Hematopoietic multipotent progenitor cell treated with erythropoietin and hydrocortisone succinate and interleukin-3 and kit ligand, for 8 days (in vitro differentiated cells): ENCODE measurements at regions not wholly inside any gene's neighbourhood (a gene's known extent, or its start where the extent isn't known, plus 50 kb on each side); places are given as distances from the start of the nearest gene placed in this dataset.
"Not testable (repeated sequence)": the region's sequence is repeated elsewhere in the genome, so short reads cannot be mapped to it uniquely, and the experiment has no call there.

ENCODE experiments used
- DNase-seq: peaks from one replicate; pipeline ENCODE4 v3.0.0-alpha.2; 2015

DNA sequence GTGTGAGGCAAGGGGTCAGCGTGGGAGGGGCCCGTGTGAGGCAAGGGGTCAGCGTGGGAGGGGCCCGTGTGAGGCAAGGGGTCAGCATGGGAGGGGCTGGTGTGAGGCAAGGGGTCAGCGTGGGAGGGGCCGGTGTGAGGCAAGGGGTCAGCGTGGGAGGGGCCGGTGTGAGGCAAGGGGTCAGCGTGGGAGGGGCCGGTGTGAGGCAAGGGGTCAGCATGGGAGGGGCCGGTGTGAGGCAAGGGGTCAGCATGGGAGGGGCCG lies 119.2 kb downstream of the SEPTIN14 start:
- DNase-seq: not testable (repeated sequence)

DNA sequence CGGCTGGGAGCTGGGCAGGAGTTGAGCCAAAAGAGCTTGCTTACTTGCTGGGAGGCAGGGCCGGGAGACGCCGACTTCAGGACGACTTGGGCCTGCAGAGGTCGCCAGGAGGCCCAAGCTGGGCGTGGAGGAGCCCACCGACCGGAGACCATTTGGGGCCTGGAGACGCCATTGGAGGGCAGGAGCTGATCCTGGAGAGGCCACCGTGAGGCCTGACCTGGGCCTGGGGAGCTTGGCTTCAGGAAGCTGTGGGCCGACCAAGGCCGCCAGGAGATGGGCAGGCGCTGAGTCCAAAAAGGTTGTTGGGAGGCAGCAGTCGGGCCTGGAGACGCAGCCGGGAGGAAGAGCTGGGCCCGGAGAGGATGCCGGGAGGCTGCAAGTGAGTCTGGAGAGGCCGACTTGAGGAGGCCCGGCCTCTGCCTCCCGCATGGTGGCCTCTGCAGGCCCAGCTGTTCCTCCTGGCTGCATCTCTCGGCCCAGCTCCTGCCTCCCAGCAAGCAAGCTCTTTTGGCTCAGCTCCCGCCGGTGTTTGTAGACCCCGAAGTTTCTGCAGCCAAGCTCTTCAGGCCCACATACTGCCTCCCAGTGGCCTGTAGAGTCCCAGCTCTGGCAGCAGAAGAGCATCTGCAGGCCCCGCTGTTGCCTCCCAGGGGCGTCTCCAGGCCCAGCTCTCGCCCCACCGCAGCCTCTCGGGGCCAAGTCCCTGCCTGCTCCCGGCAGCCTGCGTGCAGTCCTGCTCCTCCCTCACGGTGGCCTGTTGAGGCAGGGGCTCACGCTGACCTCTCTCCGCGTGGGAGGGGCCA lies 119.7 kb downstream of the SEPTIN14 start:
- DNase-seq: not testable (repeated sequence)

- DNase-seq: not testable (repeated sequence)
These were observed 120.6 kb downstream of the SEPTIN14 start for GRCh38 chr7:55741721-55742631.

DNA sequence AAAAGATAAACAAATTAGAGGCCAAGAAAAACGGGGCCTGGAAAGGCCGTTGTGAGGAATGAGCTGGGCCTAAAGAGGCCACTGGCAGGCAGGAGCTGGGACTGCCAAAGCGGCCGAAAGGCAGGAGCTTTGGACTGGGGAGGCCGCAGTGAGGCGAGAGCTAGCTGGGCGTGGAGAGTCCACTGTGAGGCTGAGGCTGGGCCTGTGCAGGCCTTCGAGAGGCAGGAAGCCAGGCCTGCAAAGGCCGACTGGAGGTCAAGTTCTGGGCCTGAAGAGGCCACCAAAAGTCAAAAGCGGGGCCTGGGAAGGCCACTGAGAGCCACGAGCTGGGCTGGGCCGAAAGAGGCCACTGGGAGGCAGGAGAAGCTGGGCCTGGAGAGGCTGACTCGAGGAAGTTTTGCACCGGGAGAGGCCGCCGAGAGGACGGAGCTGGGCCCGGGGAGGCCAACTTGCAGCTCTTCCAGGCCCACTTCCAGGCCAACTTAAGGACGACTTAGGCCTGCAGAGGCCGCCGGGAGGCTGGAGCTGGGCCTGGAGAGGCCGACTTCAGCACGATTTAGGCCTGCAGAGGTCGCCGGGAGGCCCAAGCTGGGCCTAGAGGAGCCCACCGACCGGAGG lies 121.8 kb downstream of the SEPTIN14 start:
- not testable (repeated sequence) for DNase-seq

DNA sequence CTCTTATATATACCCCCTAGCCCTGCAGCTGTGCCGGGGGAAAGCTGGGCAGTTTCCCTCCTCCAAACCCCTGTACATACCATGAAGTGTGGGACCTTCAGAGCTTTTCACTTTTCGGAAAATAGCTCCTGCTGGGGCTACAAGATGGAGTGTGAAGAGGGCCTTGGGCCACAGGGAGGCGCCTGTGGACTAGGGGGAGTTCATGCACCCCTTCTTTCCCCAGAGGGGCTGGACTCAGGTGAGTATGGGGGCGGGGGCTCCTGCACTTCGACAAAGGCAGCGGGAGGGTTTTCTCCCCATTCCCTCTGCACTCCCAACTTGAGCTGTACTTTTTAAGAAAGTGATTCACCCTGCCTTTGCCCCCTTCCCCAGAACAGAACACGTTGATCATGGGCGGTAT lies 122.5 kb downstream of the SEPTIN14 start:
- not testable (repeated sequence) for DNase-seq

DNA sequence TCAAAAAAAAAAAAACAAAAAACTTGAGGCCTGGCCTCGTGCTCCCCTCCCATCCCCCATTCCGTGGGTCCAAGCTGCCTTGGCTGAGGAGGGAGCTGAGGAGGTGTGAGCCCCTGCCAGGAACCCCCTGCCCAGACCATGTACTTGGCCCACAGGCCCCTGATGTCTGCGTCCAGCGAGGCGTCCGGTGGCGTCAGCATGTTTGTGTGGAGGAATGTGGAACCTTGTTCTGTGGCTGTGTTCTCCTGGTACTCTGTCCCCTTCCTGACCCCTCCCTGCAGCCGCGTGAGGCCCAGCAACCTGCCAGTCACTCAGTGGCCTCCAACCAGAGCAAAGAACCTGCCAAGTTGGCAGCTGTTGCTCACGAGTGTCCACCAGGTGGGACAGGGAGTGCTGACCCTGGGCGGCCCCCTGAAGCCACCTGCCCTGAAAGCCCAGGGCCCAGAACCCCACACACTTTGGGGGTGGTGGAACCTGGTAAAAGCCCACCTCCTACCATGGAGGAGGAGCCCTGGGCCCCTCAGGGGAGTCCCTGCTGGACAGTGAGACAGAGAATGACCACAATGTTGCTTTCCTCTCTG lies 125.8 kb downstream of the SEPTIN14 start:
- DNase-seq: not testable (repeated sequence)

DNA sequence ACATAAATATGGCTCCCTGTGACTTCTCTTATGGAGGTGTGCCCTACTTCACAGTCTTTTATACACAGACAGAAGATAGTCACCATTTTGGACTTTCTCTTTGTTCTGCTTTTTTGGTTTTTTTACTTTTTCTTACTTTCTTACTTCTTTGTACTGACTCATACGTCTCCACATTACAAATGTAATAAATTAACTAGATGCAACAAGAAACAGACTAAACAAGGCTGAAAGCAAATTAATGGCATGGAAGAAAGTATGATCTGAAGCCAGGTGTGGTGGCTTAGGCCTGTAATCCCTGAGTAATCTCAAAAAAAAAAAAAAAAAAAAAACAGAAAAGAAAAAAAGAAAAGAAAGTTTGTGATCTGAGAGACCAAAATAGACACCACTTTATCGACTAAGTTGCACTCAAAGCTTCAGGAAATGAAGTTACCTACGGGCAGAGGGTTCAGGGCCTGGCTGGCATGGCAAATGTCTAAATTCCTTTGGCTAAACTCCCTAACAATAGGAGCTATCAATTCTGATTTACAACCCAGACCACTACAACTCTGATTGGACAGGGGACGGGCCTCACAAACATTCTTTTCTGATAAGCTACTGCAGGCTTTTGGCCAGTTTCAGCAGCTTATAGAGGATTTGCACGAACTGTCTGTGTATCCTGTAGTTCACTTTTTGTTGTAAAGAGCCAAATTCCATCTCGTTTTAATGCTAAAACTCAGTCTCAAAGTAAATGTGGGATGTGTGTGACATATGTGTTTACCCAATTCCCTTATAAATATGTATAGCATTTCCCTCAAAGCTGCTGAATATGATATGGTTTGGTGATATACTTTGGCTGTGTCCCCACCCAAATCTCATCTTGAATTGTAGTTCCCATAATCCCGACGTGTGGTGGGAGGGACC lies 129.1 kb downstream of the SEPTIN14 start:
- no peak for DNase-seq

DNA sequence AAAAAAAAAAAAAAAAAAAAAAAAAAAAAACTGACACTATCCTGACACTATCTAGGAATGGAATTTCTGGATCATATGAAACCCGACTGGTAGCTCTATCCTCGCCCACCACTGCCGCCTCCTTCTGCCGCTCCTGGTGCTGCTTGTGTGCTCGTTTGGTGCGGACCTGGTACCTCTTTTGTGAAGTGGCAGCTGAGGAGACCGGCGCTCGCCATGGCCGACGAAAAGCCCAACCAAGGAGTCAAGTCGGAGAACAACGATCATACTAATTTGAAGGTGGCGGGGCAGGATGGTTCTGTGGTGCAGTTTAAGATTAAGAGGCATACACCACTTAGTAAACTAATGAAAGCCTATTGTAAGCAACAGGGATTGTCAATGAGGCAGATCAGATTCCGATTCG lies 130.6 kb downstream of the SEPTIN14 start:
- DNase-seq: no peak

DNA sequence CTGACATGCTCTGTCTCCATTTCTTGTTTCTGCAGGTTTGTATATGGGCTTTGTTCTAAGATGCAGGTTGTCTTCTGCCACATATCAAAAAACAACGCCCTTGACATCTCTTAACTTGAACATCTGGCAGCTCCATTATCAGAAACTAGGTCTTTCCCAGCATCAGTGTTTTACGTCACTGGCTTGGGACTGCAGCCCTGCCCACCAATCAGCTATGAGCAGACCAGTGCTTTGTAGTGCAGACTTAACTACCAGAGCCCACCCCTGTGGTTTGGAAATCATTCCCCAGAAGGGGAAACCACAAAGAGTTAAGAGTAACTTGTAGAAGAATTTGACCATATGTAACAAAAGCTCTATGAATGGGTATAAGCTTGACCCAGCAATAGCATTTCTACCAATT lies 132.4 kb downstream of the SEPTIN14 start:
- DNase-seq: no peak

GRCh38 chr7:55723621-55723941 lies 139.0 kb downstream of the SEPTIN14 start:
- no peak for DNase-seq

- DNase-seq: not testable (repeated sequence)
These were observed 139.5 kb downstream of the SEPTIN14 start for GRCh38 chr7:55722874-55723620.

DNA sequence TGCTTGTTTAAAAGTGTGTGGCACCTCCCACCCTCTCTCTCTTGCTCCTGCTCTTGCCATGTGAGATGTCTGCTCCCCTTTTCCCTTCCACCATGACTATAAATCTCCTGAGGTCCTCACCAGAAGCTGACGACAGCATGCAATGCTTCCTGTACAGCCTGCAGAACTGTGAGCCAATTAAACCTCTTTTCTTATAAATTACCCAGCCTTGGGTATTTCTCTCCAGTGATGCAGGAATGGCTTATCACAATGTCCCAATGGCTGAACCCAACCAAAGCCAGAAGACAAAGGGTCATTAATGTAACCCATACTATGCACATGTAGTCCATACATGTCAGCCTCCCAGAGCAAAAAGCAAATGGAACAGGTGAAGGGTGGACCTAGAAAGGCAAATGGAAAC lies 141.5 kb downstream of the SEPTIN14 start:
- DNase-seq: not testable (repeated sequence)

DNA sequence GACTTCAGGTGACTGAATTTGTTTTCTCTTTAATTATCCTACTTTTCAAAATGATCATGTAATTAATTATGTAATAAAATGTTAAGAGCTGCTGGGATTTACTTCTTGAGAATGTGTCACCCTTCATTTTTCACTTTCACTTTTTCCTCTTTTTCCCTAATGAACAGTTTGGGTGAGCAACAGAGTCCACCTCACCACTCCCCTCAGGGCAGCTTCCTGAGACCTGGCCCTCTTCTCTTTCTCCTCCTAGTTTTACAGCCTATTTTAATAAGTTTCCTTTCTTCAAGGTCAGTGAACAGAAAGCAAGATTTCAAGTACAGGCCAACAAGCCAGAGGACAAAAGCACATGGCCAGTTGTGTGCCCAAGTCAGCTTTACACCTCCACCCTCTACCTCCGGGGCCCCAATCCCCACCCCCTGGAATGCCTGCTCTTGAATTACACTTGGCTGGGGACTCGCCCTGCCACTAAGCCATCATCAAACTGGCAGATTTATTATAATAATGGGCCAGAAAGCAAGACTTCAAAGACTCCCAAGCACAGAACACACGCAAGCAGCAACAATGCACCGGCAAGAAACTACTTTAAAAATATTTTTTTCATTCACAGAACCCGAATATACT lies 143.1 kb upstream of the VOPP1 start:
- DNase-seq: not testable (repeated sequence)

GRCh38 chr7:55714370-55714769 lies 142.1 kb upstream of the VOPP1 start:
- not testable (repeated sequence) for DNase-seq

GRCh38 chr7:55710312-55710711 lies 138.0 kb upstream of the VOPP1 start:
- not testable (repeated sequence) for DNase-seq

- DNase-seq: not testable (repeated sequence)
These were observed 135.7 kb upstream of the VOPP1 start for GRCh38 chr7:55708028-55708427.

DNA sequence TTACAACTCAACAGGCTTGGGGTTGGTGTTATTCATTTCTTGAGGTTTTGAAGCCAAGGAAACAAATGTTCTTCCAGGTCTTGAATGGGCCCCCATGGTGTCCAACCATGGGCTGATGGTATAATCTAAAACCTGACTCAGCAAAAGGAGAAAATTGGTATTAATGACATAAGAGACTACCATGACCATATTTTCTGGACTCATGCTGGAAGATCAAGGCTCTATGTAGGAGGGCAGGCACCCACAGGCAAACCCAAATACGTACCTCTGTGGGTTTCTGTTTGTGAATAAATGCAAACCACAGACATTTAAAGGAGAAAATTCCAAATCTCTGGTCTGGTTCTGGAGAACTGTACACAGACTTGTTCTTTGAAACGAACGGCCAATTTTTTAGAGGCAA lies 135.1 kb upstream of the VOPP1 start:
- DNase-seq: not testable (repeated sequence)

DNA sequence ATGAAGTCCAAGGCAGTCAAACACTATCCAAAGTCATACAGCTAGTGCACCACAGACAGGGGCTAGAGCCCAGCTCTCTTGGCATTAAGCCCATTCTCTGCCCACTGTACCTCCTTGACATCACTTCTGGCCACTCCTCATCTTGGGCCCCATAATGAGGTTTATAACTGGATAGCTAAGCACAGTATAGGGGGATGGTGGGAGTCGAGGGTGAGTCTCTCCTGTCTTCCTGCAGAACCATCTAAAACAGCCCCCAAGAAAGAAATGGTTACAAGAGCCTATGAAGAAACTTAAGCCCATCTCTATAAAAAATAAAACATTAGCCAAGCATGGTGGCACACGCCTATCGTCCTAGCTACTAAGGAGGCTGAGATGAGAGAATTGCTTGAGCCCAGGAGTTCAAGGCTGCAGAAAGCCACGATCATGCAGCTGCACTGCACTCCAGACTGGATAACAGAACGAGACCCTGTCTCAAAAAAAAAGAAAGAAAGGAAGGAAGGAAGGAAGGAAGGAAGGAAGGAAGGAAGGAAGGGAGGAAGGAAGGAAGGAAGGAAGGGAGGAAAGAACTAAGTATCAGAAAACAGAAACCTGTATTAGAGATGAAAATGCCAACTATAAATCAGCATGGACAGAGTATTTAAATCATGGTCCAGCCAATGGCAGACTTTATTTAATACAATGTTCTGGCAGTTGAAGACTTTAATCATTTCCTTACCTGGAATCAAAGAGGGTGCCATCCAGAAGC lies 134.3 kb upstream of the VOPP1 start:
- not testable (repeated sequence) for DNase-seq

DNA sequence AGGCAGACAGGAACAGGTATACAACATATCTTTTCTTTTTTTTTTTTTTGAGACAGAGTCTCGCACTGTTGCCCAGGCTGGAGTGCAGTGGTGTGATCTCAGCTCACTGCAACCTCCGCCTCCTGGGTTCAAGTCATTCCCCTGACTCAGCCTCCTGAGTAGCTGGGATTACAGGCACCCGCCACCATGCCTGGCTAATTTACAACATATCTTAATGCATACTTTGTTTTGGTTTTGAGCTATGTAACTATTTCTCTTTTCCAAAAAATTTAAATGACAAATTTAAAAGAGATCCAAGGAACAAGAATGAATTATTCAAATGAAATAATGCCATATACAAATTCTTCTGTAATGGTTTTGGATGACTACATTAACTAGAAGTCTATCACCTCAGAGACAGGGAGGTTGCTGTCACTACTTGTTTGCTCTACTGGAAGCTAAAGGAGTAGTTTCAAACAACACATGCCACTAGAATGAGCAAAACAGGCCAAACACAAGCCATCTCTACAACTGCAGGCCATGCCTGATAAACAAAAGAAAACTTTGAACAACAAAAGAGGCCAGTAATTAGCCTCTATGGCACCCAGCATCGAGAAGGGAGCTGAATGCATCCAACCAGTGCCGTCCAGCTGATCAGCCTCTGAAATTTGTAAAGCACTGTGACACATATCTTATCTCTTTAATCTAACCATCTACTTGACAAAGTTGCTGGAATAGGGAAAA lies 133.6 kb upstream of the VOPP1 start:
- DNase-seq: not testable (repeated sequence)

- DNase-seq: not testable (repeated sequence)
These were observed 130.5 kb upstream of the VOPP1 start for GRCh38 chr7:55702831-55703230.
